Mesothelial cell of epicardium (in vitro differentiated cells): ENCODE measurements at regions not wholly inside any gene's neighbourhood (a gene's known extent, or its start where the extent isn't known, plus 50 kb on each side); places are given as distances from the start of the nearest gene placed in this dataset.
A peak's percentile ranks its signal among the peaks of the same experiment; 100 is the strongest.

Source experiments
- DNase-seq, 2 experiments: peaks; one replicate each; pipeline ENCODE4 v3.0.0; 2021; ENCODE audit warnings: low spot score in 2 of 2; ENCODE audit not compliant: unreplicated experiment in 2 of 2
- H3K27ac Mint-ChIP-seq: 2 replicates; pipeline ENCODE4 v1.8.0; 2021; ENCODE audit warnings: mixed read lengths
- H3K27me3 Mint-ChIP-seq: 2 replicates; pipeline ENCODE4 v1.8.0; 2021; ENCODE audit warnings: low read depth, mixed read lengths
- H3K36me3 Mint-ChIP-seq: 2 replicates; pipeline ENCODE4 v1.8.0; 2021; ENCODE audit warnings: mixed read lengths
- H3K4me1 Mint-ChIP-seq: 2 replicates; pipeline ENCODE4 v1.8.0; 2021; ENCODE audit warnings: mixed read lengths
- H3K4me3 Mint-ChIP-seq: 2 replicates; pipeline ENCODE4 v1.8.0; 2021; ENCODE audit warnings: mild to moderate bottlenecking, moderate library complexity, mixed read lengths
- H3K9me3 Mint-ChIP-seq: 2 replicates; pipeline ENCODE4 v1.8.0; 2021; ENCODE audit warnings: mixed read lengths
- CTCF ChIP-seq: fragments of 200-600 bp; sonication (generic); IDR thresholded peaks from one replicate; pipeline ENCODE4 v1.5.0; 2021; ENCODE audit warnings: antibody characterized with exemption; ENCODE audit not compliant: unreplicated experiment

- Mint-ChIP-seq H3K36me3 (no peaks in the 10 kb centered on the region), H3K27ac (no peak overlapping the region), H3K9me3 (peaks cover 11% of the 10 kb centered on the region), H3K4me3 (no peak overlapping the region), H3K4me1 (peaks cover 4% of the 10 kb centered on the region), H3K27me3 (peaks cover 27% of the 10 kb centered on the region)
- no peak for TF ChIP-seq CTCF
- no peak for DNase-seq
Measured at GRCh38 chrX:51798701-51799100, 55.5 kb downstream of the GSPT2 start.

GRCh38 chrX:51802917-51803688, 59.9 kb downstream of the GSPT2 start:
- Mint-ChIP-seq H3K4me1 (peaks cover 9% of the 10 kb centered on the region), H3K27me3 (peaks cover 26% of the 10 kb centered on the region), H3K4me3 (peak overlapping the region; percentile 98), H3K36me3 (peaks cover 10% of the 10 kb centered on the region), H3K9me3 (peaks cover 20% of the 10 kb centered on the region), H3K27ac (peak overlapping the region; percentile 96)
- DNase-seq, result peak in 1 of 2 experiments; percentile 38
- no peak for TF ChIP-seq CTCF

GRCh38 chrX:51803833-51804232, 60.6 kb downstream of the GSPT2 start:
- H3K9me3 Mint-ChIP-seq, result peaks cover 20% of the 10 kb centered on the region
- H3K4me3 Mint-ChIP-seq, result peak overlapping the region; percentile 98
- H3K27me3 Mint-ChIP-seq, result peaks cover 21% of the 10 kb centered on the region
- H3K4me1 Mint-ChIP-seq, result peaks cover 9% of the 10 kb centered on the region
- peaks cover 11% of the 10 kb centered on the region for H3K36me3 Mint-ChIP-seq
- TF ChIP-seq CTCF, result no peak
- H3K27ac Mint-ChIP-seq, result no peak overlapping the region
- DNase-seq, result no peak

GRCh38 chrX:51804741-51805140, 61.5 kb downstream of the GSPT2 start:
- Mint-ChIP-seq H3K4me1 (peaks cover 14% of the 10 kb centered on the region), H3K27ac (no peak overlapping the region), H3K4me3 (no peak overlapping the region), H3K36me3 (peaks cover 11% of the 10 kb centered on the region), H3K9me3 (peaks cover 20% of the 10 kb centered on the region), H3K27me3 (peaks cover 16% of the 10 kb centered on the region)
- TF ChIP-seq CTCF, result peak; percentile 46
- DNase-seq, result no peak

GRCh38 chrX:51813886-51814460, 70.7 kb downstream of the GSPT2 start:
- Mint-ChIP-seq H3K4me1 (peaks cover 13% of the 10 kb centered on the region), H3K36me3 (peaks cover 13% of the 10 kb centered on the region), H3K9me3 (peaks cover 32% of the 10 kb centered on the region), H3K27me3 (no peaks in the 10 kb centered on the region), H3K4me3 (no peak overlapping the region), H3K27ac (no peak overlapping the region)
- TF ChIP-seq CTCF, result no peak
- no peak for DNase-seq
